NCI-H524 treated with DMSO at 0.1 percent for 48 hours (cell line): ENCODE measurements at regions not wholly inside any gene's neighbourhood (a gene's known extent, or its start where the extent isn't known, plus 50 kb on each side); places are given as distances from the start of the nearest gene placed in this dataset.
"Not testable (repeated sequence)": the region's sequence is repeated elsewhere in the genome, so short reads cannot be mapped to it uniquely, and the experiment has no call there.

Experiments used
- DNase-seq: peaks from one replicate; lab custom pipeline; 2025; lab: John Stamatoyannopoulos, UW

GRCh38 chr18:59848002-59848401 lies 51.8 kb upstream of the PMAIP1 start:
- DNase-seq, result no peak

DNA sequence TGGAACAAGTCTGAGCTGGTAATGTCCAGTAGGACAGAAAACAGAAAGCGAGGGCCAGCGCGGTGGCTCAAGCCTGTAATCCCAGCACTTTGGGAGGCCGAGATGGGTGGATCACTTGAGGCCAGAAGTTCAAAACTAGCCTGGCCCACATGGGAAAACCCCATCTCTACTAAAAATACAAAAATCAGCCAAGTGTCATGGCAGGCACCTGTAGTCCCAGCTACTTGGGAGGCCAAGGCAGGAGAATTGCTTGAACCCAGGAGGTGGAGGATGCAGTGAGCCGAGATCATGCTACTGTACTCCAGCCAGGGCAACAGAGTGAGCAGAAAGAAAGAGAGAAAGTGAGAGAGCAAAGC lies 52.3 kb upstream of the PMAIP1 start:
- not testable (repeated sequence) for DNase-seq

GRCh38 chr18:59846814-59847490 lies 52.8 kb upstream of the PMAIP1 start:
- no peak for DNase-seq

GRCh38 chr18:59842947-59843346 lies 56.8 kb upstream of the PMAIP1 start:
- no peak for DNase-seq

DNA sequence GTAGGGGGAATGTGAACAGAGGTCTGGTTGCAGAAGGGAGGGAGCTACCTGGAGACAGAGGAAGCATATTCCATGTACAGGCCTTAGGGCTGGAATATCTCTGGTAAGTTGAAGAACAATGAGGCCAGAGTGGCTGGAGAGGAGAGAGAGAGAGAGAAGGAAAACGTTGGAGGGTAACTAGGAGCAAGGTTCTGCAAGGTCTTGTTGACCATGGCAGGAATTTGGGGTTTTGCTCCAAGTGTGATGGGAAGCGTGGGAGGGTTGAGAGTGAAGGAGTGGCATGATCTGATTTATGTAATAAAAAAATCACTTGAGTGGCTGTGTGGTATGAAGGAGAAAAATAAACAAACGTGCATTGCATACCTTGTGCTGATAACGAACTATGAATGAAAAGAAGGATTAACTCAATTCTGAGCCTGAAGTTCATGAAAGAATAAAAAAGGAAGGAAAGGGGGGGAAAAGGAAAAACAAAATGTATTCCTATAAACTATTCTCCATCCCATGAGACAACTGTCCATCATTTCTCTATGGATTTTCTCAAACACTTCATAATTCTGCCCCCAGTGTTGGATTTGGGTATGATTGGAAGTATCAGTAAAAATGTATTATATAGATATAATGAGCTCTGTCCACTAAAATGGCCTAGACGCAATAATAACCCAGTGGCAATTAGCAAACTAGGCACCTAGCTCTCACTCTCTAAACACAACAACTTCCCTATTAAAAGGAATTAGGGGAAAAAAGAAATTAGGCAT lies 59.7 kb upstream of the PMAIP1 start:
- DNase-seq, result no peak

DNA sequence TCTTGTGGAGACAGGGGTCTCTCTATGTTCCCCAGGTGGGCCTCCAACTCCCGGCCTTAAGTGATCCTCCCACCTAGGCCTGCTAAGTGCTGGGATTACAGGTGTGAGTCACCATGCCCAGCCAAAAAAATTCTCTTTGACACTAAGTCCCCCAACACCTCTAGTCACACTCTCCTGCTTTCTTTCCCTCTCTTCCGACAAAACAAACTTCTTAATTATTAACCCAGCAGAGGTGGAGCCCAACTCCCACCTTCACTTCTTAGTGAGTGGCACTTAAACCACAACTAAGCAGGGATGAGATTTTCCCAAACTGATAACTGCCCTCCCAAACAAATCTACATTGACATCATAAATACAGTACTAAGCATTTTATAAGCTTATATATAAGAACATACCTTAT lies 60.5 kb upstream of the PMAIP1 start:
- DNase-seq, result no peak

DNA sequence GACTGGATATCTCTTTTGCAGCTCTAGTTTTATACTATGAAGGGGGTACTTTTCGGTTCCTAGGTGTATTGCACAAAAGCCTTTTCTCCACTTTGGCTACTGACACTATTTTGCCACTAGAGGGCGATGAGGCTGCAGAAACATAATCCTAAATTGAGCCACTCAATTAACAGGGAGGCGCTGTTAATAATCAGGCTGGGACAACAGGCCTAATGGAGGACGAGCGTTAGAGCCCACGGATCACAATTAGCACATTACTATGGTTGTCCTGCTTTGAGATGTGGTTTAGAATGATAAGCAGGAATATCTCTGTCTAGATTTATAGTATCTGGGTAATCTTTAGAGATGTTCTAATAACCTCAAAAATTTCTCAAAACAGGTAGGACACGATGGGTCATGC lies 62.2 kb upstream of the PMAIP1 start:
- peak; percentile 50 for DNase-seq

- no peak for DNase-seq
Observed at GRCh38 chr18:59835605-59836379, 64.0 kb upstream of the PMAIP1 start.

DNA sequence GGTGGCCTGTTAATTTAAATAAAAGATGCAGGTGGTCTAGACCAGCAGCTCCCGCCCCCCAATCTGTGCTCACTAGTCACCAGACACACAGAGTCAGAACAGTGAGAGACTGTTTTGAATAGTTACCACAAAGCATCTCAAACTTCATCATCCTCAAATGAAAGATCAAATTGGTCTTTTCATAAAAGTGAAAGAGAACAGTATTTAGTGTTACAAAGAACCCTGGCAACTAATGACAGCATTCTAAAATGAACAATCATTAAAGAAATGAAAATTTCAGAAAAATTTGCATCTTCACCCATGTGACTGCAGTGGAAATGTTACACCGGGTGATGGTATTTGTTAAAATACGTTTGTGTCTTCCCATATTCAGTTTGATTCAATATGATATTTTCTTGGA lies 65.5 kb upstream of the PMAIP1 start:
- DNase-seq, result no peak

- DNase-seq, result no peak
Observed at GRCh38 chr18:59833785-59834184, 66.0 kb upstream of the PMAIP1 start.

GRCh38 chr18:59823596-59824195 lies 76.1 kb upstream of the PMAIP1 start:
- no peak for DNase-seq

DNA sequence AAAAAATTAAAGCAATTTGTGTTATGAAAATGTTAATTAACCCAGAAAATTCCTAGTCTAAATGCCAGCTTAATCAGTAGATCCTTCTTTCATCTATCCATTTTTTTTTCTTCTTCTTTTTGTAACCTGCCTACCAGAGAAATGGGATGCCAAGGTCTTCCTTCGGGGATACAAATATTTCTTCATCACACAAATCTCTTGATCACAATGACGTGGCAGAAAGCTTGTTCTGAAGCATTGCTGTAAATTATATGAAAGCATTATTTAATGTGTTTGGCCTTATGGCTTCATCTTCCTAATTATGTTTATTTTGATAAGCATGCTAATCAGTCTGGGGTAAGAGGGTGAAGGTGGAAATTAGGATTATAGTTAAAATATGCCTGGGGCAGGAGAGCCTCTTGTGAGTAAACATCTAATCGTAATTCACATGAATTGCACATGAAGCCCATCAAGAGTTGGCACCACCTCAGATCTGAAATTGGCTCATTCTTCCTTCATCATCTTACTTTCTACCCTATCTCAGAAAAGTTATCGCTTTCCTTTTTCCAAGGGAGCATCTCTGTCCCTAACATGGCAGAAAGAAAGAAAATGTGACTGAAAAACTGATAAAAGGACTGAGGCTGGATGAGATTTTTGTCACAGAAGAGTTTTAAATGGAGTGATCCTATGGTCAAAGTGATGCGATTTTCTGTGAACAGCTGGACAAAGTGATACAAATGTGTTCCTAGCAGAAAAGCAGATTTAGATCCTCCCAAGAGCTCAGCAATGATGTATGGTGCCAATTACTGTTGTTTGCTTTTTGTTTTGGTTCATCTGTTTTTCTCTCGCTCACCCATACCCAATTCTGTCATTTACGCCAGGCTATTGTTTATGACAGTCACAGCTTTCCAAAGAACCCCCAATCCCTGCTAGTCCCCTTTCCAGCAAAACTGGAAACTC lies 76.9 kb upstream of the PMAIP1 start:
- no peak for DNase-seq

DNA sequence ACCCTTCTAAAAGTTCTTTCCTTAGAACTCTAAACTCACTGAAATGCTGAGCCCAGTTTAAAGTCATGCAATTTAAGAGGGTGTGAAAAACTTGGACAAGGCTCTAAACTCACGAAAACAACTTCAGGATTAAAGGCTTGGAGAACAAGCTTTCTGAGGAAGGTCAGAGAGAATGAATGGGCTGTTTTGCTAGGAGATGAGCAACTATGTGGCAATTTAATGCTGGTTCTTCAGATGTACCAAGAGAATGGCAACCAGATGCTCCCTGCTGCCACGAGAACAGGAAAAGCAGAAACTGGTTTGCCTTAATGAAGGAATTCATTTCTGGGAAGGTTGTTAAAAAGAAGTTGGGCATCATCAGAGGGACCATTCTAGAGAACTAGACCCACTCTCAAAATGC lies 77.8 kb upstream of the PMAIP1 start:
- DNase-seq, result no peak

- no peak for DNase-seq
Observed at GRCh38 chr18:59820663-59821062, 79.1 kb upstream of the PMAIP1 start.

- no peak for DNase-seq
Observed at GRCh38 chr18:59818769-59819168, 81.0 kb upstream of the PMAIP1 start.

- DNase-seq, result no peak
Observed at GRCh38 chr18:59814891-59815290, 84.9 kb upstream of the PMAIP1 start.

GRCh38 chr18:59813942-59814341 lies 85.9 kb upstream of the PMAIP1 start:
- no peak for DNase-seq

- no peak for DNase-seq
Observed at GRCh38 chr18:59810735-59811520, 88.9 kb upstream of the PMAIP1 start.

- no peak for DNase-seq
Observed at GRCh38 chr18:59810183-59810582, 89.6 kb upstream of the PMAIP1 start.

DNA sequence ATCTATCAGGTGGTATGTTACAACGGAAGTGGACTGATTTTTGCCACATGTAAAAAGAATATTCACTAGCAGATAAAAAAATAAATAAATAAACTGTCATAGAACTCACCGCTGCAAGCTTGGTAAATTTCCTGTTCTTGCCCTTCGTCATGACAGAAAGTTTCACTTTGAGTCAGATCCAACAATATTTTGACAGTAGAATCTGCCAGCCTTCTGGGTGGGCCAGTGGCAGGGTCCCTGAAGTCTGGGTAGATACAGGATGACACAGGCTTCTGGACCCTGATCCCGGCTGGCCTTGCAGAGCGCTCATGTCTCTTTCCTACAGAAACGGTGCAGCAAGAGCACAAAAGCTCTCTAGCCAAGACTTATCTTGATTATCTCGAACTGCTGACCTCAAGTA lies 97.8 kb upstream of the PMAIP1 start:
- DNase-seq, result no peak

DNA sequence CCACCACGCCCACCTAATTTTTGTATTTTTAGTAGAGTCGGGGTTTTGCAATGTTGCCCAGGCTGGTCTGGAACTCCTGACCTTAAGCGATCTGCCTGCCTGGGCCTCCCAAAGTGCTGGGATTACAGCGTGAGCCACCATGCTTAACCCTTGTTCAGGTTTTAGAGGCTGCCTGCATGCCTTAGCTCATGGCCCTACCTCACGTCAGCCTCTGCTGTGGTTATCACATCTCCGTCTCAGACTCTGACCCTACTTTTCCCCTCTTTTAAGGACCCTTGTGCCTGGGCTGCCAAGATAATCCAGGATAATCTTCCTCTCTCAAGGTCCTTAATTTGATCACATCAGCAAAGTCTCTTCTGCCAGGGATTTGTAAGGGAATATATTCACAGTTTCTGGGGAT lies 98.2 kb upstream of the PMAIP1 start:
- DNase-seq, result peak; percentile 19
